Stimulated activated effector memory CD8-positive, alpha-beta T cell treated with anti-CD3 and anti-CD28 coated beads, Interleukin-12 subunit alpha, Interleukin-12 subunit beta, amount 100 ng/mL, for 72 hours (primary cell): ENCODE measurements at regions not wholly inside any gene's neighbourhood (a gene's known extent, or its start where the extent isn't known, plus 50 kb on each side); places are given as distances from the start of the nearest gene placed in this dataset.
"Not testable (repeated sequence)": the region's sequence is repeated elsewhere in the genome, so short reads cannot be mapped to it uniquely, and the experiment has no call there.

ENCODE experiments used
- ATAC-seq: fragments of 150-1000 bp; cut with Tn5 transposase; 2 replicates; pipeline ENCODE4 v1.10.0; 2021
- DNase-seq, 2 donors: peaks; one replicate each; pipeline ENCODE4 v3.0.0; 2021 to 2022; ENCODE audit warnings: low spot score in 2 of 2
- H3K27ac Mint-ChIP-seq: one replicate; pipeline ENCODE4 v1.8.0; 2022; ENCODE audit warnings: mild to moderate bottlenecking, mixed read lengths
- H3K36me3 Mint-ChIP-seq: one replicate; pipeline ENCODE4 v1.8.0; 2022; ENCODE audit warnings: mild to moderate bottlenecking, mixed read lengths
- H3K4me1 Mint-ChIP-seq: one replicate; pipeline ENCODE4 v1.8.0; 2022; ENCODE audit warnings: mixed read lengths
- H3K4me3 Mint-ChIP-seq: one replicate; pipeline ENCODE4 v1.8.0; 2022; ENCODE audit warnings: mild to moderate bottlenecking, mixed read lengths
- H3K9me3 Mint-ChIP-seq: one replicate; pipeline ENCODE4 v1.8.0; 2022; ENCODE audit warnings: mixed read lengths

GRCh38 chr7:20542594-20542993 lies 72.9 kb upstream of the ABCB5 start:
- ATAC-seq (no peak), DNase-seq (no peak)
- Mint-ChIP-seq H3K4me1 (no peaks in the 10 kb centered on the region), H3K27ac (no peak overlapping the region), H3K36me3 (peaks cover 4% of the 10 kb centered on the region), H3K4me3 (no peak overlapping the region), H3K9me3 (peaks cover 7% of the 10 kb centered on the region)

DNA sequence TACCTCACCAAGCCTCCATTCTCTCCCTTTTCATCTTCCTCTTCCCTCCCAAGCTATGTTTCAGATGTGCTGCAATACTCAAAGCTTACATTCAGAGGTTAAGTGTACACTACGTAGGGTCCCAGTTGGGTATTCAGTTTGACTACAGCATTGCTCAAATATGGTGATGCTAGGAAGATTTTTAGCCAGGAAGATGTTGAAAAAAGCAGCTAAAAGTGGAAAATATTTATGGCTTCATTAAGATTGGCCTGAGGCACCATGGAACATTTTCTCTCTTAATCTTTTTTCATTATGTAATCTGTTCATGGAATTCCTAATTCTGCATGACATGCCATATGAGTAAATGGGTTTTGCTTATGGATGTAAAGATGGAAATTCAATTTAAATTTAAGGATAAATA lies 72.0 kb upstream of the ABCB5 start:
- no peak for ATAC-seq
- Mint-ChIP-seq H3K27ac (no peak overlapping the region), H3K9me3 (peaks cover 7% of the 10 kb centered on the region), H3K4me1 (no peaks in the 10 kb centered on the region), H3K36me3 (peaks cover 4% of the 10 kb centered on the region), H3K4me3 (no peak overlapping the region)
- no peak for DNase-seq

- DNase-seq (no peak), ATAC-seq (no peak)
- Mint-ChIP-seq H3K36me3 (peaks cover 4% of the 10 kb centered on the region), H3K27ac (no peak overlapping the region), H3K4me1 (no peaks in the 10 kb centered on the region), H3K9me3 (peaks cover 7% of the 10 kb centered on the region), H3K4me3 (no peak overlapping the region)
Observed at GRCh38 chr7:20545016-20545415, 70.5 kb upstream of the ABCB5 start.

- H3K4me3 Mint-ChIP-seq, H3K9me3 Mint-ChIP-seq, H3K36me3 Mint-ChIP-seq, H3K4me1 Mint-ChIP-seq, ATAC-seq, DNase-seq, H3K27ac Mint-ChIP-seq: not testable (repeated sequence)
Observed at GRCh38 chr7:20546958-20547357, 68.5 kb upstream of the ABCB5 start.

GRCh38 chr7:20554072-20554471 lies 61.4 kb upstream of the ABCB5 start:
- H3K9me3 Mint-ChIP-seq, result no peaks in the 10 kb centered on the region
- no peaks in the 10 kb centered on the region for H3K4me1 Mint-ChIP-seq
- DNase-seq (no peak), ATAC-seq (no peak)
- H3K36me3 Mint-ChIP-seq, result no peaks in the 10 kb centered on the region
- H3K27ac Mint-ChIP-seq, result no peak overlapping the region
- no peak overlapping the region for H3K4me3 Mint-ChIP-seq

DNA sequence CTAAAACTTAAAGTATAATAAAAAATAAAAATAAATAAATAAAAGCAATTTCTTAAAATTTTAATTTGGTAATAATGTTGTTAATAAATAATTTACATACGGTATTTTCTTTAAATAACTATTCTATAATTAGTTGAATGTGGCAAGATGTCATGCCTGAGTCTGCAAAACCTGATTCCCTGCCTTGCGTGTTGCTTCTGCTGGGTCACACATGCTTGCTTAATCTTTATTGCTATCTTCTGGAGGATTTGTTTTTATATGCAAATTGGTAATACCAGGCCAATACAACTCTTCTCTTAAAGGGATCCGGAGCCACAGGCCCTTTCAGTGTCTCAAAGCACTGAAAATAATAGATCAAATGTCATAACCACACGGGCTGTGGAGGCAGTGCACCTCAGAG lies 59.4 kb upstream of the ABCB5 start:
- no peaks in the 10 kb centered on the region for H3K9me3 Mint-ChIP-seq
- no peak overlapping the region for H3K27ac Mint-ChIP-seq
- no peaks in the 10 kb centered on the region for H3K4me1 Mint-ChIP-seq
- DNase-seq (no peak), ATAC-seq (no peak)
- H3K4me3 Mint-ChIP-seq, result no peak overlapping the region
- H3K36me3 Mint-ChIP-seq, result no peaks in the 10 kb centered on the region

DNA sequence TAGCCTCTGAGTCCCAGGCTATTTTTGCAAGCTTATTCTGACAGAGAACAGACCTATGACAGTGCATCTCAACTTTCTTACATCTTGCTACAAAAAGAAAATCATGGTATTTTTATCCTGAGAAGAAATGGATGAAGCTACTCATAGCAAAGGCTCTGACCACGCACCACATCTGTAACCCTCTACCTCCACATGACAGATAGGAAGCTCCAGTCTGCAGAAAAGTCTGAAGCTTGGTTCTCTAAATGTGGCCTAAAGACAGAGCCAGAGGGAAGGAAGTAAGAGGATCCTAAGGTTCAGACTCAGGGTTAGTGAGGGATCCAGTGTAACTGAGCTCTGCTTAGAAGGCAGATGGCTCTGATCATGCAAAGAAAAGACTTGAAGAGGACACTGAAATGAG lies 58.4 kb upstream of the ABCB5 start:
- Mint-ChIP-seq H3K4me3 (no peak overlapping the region), H3K27ac (no peak overlapping the region), H3K4me1 (no peaks in the 10 kb centered on the region), H3K36me3 (no peaks in the 10 kb centered on the region), H3K9me3 (no peaks in the 10 kb centered on the region)
- DNase-seq (no peak), ATAC-seq (peak; percentile 24)

GRCh38 chr7:20558963-20559716 lies 56.3 kb upstream of the ABCB5 start:
- Mint-ChIP-seq H3K36me3 (no peaks in the 10 kb centered on the region), H3K4me3 (no peak overlapping the region), H3K9me3 (no peaks in the 10 kb centered on the region), H3K27ac (no peak overlapping the region), H3K4me1 (no peaks in the 10 kb centered on the region)
- DNase-seq, result no peak
- ATAC-seq, result peak; percentile 32

- peak; percentile 43 for ATAC-seq
Observed at GRCh38 chr7:20559883-20560282, 55.6 kb upstream of the ABCB5 start.

GRCh38 chr7:20560325-20561180 lies 54.9 kb upstream of the ABCB5 start:
- no peak overlapping the region for H3K4me3 Mint-ChIP-seq
- DNase-seq, result no peak
- H3K27ac Mint-ChIP-seq, result no peak overlapping the region
- H3K36me3 Mint-ChIP-seq, result no peaks in the 10 kb centered on the region
- peak; percentile 11 for ATAC-seq
- no peaks in the 10 kb centered on the region for H3K4me1 Mint-ChIP-seq
- no peaks in the 10 kb centered on the region for H3K9me3 Mint-ChIP-seq

More at GRCh38 chr7:20559883-20560282, 55.6 kb upstream of the ABCB5 start:
- H3K4me3 Mint-ChIP-seq, result no peak overlapping the region
- no peaks in the 10 kb centered on the region for H3K4me1 Mint-ChIP-seq
- no peaks in the 10 kb centered on the region for H3K9me3 Mint-ChIP-seq
- H3K36me3 Mint-ChIP-seq, result no peaks in the 10 kb centered on the region
- no peak for DNase-seq
- no peak overlapping the region for H3K27ac Mint-ChIP-seq

DNA sequence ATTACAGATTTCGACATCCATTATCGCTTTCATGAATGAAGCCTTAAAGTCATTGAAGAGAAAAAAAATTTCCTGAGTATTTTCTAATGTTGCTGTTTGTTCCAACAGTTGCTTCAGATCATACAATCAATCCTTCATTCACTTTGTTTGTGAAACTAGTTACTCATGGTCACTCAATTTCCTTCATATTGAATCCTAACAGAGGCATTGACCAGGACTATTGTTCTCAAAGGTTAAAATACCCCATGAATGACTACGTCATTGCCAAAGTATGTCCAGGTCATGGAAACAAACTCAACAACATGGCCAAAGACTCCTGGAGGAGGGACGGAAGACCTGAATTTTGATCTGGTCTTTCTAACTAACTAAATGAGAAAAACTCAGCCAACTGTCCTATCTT lies 54.0 kb upstream of the ABCB5 start:
- Mint-ChIP-seq H3K4me1 (no peaks in the 10 kb centered on the region), H3K27ac (no peak overlapping the region), H3K9me3 (no peaks in the 10 kb centered on the region), H3K4me3 (no peak overlapping the region), H3K36me3 (no peaks in the 10 kb centered on the region)
- no peak for ATAC-seq
- no peak for DNase-seq

- no peak for DNase-seq
Observed at GRCh38 chr7:20561908-20562307, 53.6 kb upstream of the ABCB5 start.

GRCh38 chr7:20562461-20562860 lies 53.0 kb upstream of the ABCB5 start:
- Mint-ChIP-seq H3K36me3 (no peaks in the 10 kb centered on the region), H3K4me3 (no peak overlapping the region), H3K27ac (no peak overlapping the region), H3K4me1 (no peaks in the 10 kb centered on the region), H3K9me3 (peaks cover 4% of the 10 kb centered on the region)
- no peak for DNase-seq
- no peak for ATAC-seq

More at GRCh38 chr7:20561908-20562307, 53.6 kb upstream of the ABCB5 start:
- Mint-ChIP-seq H3K9me3 (peaks cover under 1% of the 10 kb centered on the region), H3K4me1 (no peaks in the 10 kb centered on the region), H3K4me3 (no peak overlapping the region), H3K27ac (no peak overlapping the region), H3K36me3 (no peaks in the 10 kb centered on the region)
- no peak for ATAC-seq
